ENCODE measurements at regions not wholly inside any gene's neighbourhood (a gene's known extent, or its start where the extent isn't known, plus 50 kb on each side); places are given as distances from the start of the nearest gene placed in this dataset.

- Mint-ChIP-seq H3K27me3 (ENCODE audit: low read depth) (no peaks in the 10 kb centered on the region), H3K27ac (no peak overlapping the region), H3K4me3 (no peak overlapping the region), H3K36me3 (peaks cover 6% of the 10 kb centered on the region), H3K4me1 (peaks cover 17% of the 10 kb centered on the region), H3K9me3 (peaks cover 11% of the 10 kb centered on the region)
- POLR2A ChIA-PET, result no interaction called here
- DNase-seq (ENCODE audit: low spot score), result no peak
- ATAC-seq, result no peak
- CTCF ChIA-PET, result no interaction called here
- TF ChIP-seq ZNF138 (CRISPR knock-in tag; conservative IDR thresholded peaks at IDR 0.05), result no peak
- TF ChIP-seq NR2C2 (CRISPR knock-in tag; IDR thresholded peaks at IDR 0.05), result no peak
- no peak for TF ChIP-seq JUN (CRISPR knock-in tag; IDR thresholded peaks at IDR 0.05)
- TF ChIP-seq GABPB1 (CRISPR knock-in tag; IDR thresholded peaks at IDR 0.05), result no peak
- no peak for TF ChIP-seq ZBTB21 (CRISPR knock-in tag; IDR thresholded peaks at IDR 0.05; ENCODE audit: borderline replicate concordance)
- no peak for TF ChIP-seq TP53 (CRISPR knock-in tag; IDR thresholded peaks at IDR 0.05)
- TF ChIP-seq TEAD1 (CRISPR knock-in tag; IDR thresholded peaks at IDR 0.05), result no peak
- TF ChIP-seq ATF1 (CRISPR knock-in tag; IDR thresholded peaks at IDR 0.05), result no peak
- no peak for TF ChIP-seq SMAD4 (CRISPR knock-in tag; IDR thresholded peaks at IDR 0.05)
- no peak for TF ChIP-seq ZNF232 (CRISPR knock-in tag; IDR thresholded peaks at IDR 0.05)
- TF ChIP-seq AR (CRISPR knock-in tag; IDR thresholded peaks at IDR 0.05), result no peak
- no peak for TF ChIP-seq ZNF263 (CRISPR knock-in tag; IDR thresholded peaks at IDR 0.05; ENCODE audit: low read depth)
- TF ChIP-seq E2F1 (CRISPR knock-in tag; IDR thresholded peaks at IDR 0.05), result no peak
- TF ChIP-seq USF2 (CRISPR knock-in tag; IDR thresholded peaks at IDR 0.05), result no peak
These were observed 700.0 kb downstream of the MAFB start for GRCh38 chr20:39988991-39989390.

- Mint-ChIP-seq H3K36me3 (peaks cover 6% of the 10 kb centered on the region), H3K4me1 (peaks cover 17% of the 10 kb centered on the region), H3K4me3 (no peak overlapping the region), H3K9me3 (peaks cover 11% of the 10 kb centered on the region), H3K27ac (peak overlapping the region; percentile 97), H3K27me3 (ENCODE audit: low read depth) (no peaks in the 10 kb centered on the region)
- no peak for TF ChIP-seq USF1 (CRISPR knock-in tag; IDR thresholded peaks at IDR 0.05)
- TF ChIP-seq IRF2 (CRISPR knock-in tag; IDR thresholded peaks at IDR 0.05; ENCODE audit: borderline replicate concordance, low read depth), result no peak
- no peak for TF ChIP-seq OVOL2 (CRISPR knock-in tag; IDR thresholded peaks at IDR 0.05; ENCODE audit: borderline replicate concordance)
- TF ChIP-seq ZNF121 (CRISPR knock-in tag; IDR thresholded peaks at IDR 0.05), result no peak
- no peak for TF ChIP-seq ZNF423 (CRISPR knock-in tag; IDR thresholded peaks at IDR 0.05)
- no peak for TF ChIP-seq ATF2 (CRISPR knock-in tag; IDR thresholded peaks at IDR 0.05; ENCODE audit: borderline replicate concordance, low read depth)
- ChIA-PET CTCF (no interaction called here), POLR2A (no interaction called here)
- ATAC-seq (peak; percentile 92), DNase-seq (ENCODE audit: low spot score) (peak; percentile 31)
These were observed 702.7 kb downstream of the MAFB start for GRCh38 chr20:39986173-39986904.

Measured in WTC11 (cell line).